ENCODE measurements at regions not wholly inside any gene's neighbourhood (a gene's known extent, or its start where the extent isn't known, plus 50 kb on each side); places are given as distances from the start of the nearest gene placed in this dataset.
A peak's percentile ranks its signal among the peaks of the same experiment; 100 is the strongest.
"Not testable (repeated sequence)": the region's sequence is repeated elsewhere in the genome, so short reads cannot be mapped to it uniquely, and the experiment has no call there.

DNA sequence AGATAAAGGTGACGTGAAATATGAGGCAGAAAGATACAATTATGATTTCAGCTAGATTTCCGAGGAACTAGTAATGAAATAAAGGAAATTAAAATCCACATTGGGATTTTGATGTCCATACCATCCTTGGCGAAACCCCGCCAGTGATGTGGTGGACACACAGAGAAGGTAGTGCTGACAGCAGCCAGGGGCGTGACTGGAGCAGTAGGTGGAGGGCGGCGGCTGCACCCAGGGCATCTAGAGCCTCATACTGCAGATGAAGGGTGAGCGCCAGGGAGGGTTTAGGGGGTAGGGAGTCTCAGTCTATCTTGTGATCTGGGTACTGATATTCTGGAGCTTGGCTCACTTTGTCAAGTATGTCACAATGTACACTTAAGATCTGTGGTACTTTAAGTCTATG, 855.5 kb upstream of the POM121L12 start:
- no peak for DNase-seq (ENCODE audit: low read depth)
- TF ChIP-seq, protein P1, sequence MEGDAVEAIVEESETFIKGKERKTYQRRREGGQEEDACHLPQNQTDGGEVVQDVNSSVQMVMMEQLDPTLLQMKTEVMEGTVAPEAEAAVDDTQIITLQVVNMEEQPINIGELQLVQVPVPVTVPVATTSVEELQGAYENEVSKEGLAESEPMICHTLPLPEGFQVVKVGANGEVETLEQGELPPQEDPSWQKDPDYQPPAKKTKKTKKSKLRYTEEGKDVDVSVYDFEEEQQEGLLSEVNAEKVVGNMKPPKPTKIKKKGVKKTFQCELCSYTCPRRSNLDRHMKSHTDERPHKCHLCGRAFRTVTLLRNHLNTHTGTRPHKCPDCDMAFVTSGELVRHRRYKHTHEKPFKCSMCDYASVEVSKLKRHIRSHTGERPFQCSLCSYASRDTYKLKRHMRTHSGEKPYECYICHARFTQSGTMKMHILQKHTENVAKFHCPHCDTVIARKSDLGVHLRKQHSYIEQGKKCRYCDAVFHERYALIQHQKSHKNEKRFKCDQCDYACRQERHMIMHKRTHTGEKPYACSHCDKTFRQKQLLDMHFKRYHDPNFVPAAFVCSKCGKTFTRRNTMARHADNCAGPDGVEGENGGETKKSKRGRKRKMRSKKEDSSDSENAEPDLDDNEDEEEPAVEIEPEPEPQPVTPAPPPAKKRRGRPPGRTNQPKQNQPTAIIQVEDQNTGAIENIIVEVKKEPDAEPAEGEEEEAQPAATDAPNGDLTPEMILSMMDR (IDR thresholded peaks at IDR 0.05; ENCODE audit: insufficient read depth, low read depth, low read length, missing control alignments), result no peak
- H3K4me3 ChIP-seq (ENCODE audit: low read depth, low read length), result no peak overlapping the region

DNA sequence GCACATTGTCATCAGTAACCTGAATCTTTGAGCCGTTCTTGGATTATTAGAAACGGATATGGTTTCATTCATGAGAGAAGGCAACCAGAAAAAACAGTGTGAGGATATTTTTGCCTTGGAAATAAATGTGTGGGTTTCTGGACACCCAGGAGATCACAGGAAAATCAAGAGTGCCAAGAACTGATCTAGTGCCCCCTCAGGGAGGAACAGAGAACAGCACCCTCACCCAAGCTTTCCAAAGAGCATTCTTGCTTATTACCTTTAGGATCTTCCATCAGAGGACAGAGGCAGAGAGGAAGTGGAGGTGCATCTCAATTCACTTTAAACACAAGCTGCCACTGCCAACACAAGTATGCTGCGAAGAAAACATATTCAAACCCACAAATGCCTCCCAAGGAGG, 851.5 kb upstream of the COBL start:
- DNase-seq (ENCODE audit: low read depth), result no peak
- H3K4me3 ChIP-seq (ENCODE audit: low read depth, low read length), result no peak overlapping the region
- TF ChIP-seq, protein P1 (IDR thresholded peaks at IDR 0.05; ENCODE audit: insufficient read depth, low read depth, low read length, missing control alignments), result peak; percentile 1

DNA sequence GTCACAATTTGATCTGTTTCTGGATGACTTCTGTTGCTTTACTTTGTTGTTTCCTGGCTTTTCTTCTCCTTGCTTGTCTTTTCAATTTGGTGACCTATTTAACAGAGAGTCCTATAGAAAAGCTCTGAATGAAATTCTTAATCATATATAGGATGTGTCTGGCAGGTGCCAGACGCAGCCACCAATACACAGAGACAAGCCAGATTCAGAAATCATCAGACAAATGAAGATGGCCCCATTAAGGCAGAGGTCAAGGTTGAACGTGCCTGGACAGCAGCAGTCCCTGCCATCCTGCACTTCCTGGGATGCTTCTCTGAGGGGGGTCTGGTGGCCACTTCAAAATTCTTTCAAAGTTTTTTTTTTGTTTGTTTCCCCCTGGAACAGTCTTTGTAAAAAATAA, 846.7 kb upstream of the COBL start:
- TF ChIP-seq, protein P1 (IDR thresholded peaks at IDR 0.05; ENCODE audit: insufficient read depth, low read depth, low read length, missing control alignments), result no peak
- H3K4me3 ChIP-seq (ENCODE audit: low read depth, low read length), result no peak overlapping the region
- no peak for DNase-seq (ENCODE audit: low read depth)

DNA sequence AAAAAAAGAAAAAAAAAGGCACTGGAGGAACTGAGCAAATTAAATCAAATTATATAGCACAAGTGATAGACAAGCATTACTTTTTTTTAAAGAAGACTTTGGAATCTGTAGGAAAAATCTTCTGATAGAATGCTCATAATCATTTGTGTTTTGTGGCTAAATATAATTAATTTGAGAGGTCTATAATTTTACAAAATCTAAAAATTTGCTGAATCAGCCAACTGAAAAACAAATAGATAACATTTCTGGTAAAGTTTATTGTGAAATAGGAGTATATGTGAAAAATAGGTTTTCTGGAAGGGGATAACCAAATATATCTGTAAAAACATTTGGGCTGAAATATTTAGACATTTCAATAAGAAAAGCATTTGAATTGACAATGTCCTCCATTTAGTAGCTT, 844.9 kb upstream of the COBL start:
- no peak overlapping the region for H3K4me3 ChIP-seq (ENCODE audit: low read depth, low read length)
- TF ChIP-seq, protein P1 (IDR thresholded peaks at IDR 0.05; ENCODE audit: insufficient read depth, low read depth, low read length, missing control alignments), result no peak
- no peak for DNase-seq (ENCODE audit: low read depth)

DNA sequence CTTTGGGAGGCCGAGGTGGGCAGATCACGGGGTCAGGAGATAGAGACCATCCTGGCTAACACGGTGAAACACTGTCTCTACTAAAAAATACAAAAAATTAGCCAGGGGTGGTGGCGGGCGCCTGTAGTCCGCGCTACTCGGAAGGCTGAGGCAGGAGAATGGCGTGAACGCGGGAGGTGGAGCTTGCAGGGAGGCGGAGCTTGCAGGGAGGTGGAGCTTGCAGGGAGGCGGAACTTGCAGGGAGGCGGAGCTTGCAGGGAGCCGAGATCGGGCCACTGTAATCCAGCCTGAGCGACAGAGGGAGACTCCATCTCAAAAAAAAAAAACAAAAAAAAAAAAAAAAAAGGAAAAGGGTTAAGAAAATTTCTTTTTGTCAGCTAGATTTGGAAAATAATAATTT, 842.8 kb upstream of the COBL start:
- not testable (repeated sequence) for DNase-seq (ENCODE audit: low read depth); H3K4me3 ChIP-seq (ENCODE audit: low read depth, low read length)

DNA sequence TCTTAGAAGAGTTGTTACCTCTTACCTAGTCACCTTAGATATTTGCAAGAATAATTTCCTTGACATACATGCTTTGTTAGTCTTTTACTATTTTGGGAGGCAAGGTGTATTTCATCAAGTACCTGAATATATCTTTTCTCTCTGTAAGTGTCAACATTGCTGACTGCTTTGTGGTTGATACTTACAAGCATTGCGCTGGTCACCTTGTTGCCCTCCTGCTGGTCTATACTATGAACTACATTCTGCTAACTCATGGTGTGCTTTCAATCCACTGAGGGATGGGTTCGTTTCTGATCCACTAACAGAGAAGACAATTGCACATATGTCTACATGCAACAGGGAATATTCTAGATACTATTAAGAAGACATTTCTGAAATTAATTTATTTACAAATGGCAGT, 837.8 kb upstream of the COBL start:
- no peak for DNase-seq (ENCODE audit: low read depth)
- no peak overlapping the region for H3K4me3 ChIP-seq (ENCODE audit: low read depth, low read length)
- TF ChIP-seq, protein P1 (IDR thresholded peaks at IDR 0.05; ENCODE audit: insufficient read depth, low read depth, low read length, missing control alignments), result no peak

DNA sequence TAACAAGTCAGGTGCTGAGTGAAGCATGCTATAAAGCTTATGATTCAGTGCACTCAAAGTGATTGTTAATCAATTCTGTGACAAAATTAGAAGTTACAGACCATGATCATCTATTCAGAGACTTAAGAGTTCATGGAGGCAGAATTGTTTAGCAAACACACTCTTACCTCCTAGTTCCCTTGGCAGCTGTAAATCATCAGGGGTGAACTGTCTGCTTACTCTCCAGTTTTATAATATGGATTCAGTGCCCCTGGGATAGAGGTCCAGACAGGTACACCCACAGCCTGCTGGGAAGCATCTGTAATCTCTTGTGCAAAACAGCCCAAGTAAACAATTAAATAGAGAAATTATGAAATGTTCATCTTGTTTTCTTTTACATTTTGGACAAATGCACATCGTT, 835.0 kb upstream of the COBL start:
- H3K4me3 ChIP-seq (ENCODE audit: low read depth, low read length), result no peak overlapping the region
- no peak for DNase-seq (ENCODE audit: low read depth)
- TF ChIP-seq, protein P1 (IDR thresholded peaks at IDR 0.05; ENCODE audit: insufficient read depth, low read depth, low read length, missing control alignments), result no peak

DNA sequence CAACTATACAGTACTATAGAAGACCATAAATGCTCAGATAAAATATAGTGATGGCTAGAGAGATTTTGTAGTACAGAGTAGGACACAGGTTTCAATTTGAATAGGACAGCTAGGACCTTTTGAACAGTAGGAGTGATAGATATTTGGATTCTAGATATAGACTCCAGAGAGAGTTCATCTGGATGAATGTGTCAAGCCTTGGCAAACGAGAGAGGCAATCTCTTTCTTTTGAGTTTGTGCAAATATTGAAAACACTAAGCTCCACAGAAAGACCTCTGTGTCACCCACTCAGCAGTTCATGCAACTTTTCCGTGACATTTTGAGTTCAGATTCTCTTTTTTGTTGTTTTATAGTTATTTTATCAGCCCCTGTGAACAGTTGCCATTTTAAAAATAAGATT, 834.3 kb upstream of the COBL start:
- TF ChIP-seq, protein P1 (IDR thresholded peaks at IDR 0.05; ENCODE audit: insufficient read depth, low read depth, low read length, missing control alignments), result no peak
- no peak for DNase-seq (ENCODE audit: low read depth)
- H3K4me3 ChIP-seq (ENCODE audit: low read depth, low read length), result no peak overlapping the region

Measured in GM12865 (cell line).